Cardiac muscle cell (in vitro differentiated cells and primary cell): ENCODE measurements at regions not wholly inside any gene's neighbourhood (a gene's known extent, or its start where the extent isn't known, plus 50 kb on each side); places are given as distances from the start of the nearest gene placed in this dataset.

Experiments
- DNase-seq, 2 donors: peaks; one replicate each; pipeline versions ENCODE4 v3.0.0 to v3.0.0-alpha.2; 2010 to 2017; ENCODE audit warnings: low read depth in 1 of 2, low spot score in 1 of 2
- H3K27ac ChIP-seq: fragments of 200-600 bp; sonication (generic); 2 replicates; pipeline ENCODE4 v1.5.1; 2016
- H3K27me3 ChIP-seq: fragments of 200-600 bp; sonication (generic); 2 replicates; pipeline ENCODE4 v1.6.0; 2016; ENCODE audit warnings: control low read depth
- H3K36me3 ChIP-seq: fragments of 200-600 bp; sonication (generic); 2 replicates; pipeline ENCODE4 v1.5.1; 2016; ENCODE audit warnings: control low read depth
- H3K4me1 ChIP-seq: fragments of 200-600 bp; sonication (generic); 2 replicates; pipeline ENCODE4 v1.8.1; 2017; ENCODE audit warnings: low read depth, mild to moderate bottlenecking, mixed run types
- H3K4me3 ChIP-seq: fragments of 200-600 bp; sonication (generic); 2 replicates; pipeline ENCODE4 v1.5.1; 2016; ENCODE audit warnings: mild to moderate bottlenecking
- H3K9me3 ChIP-seq: fragments of 200-600 bp; sonication (generic); 2 replicates; pipeline ENCODE4 v1.5.1; 2017; ENCODE audit warnings: low read depth, mild to moderate bottlenecking, control low read depth
- CTCF ChIP-seq: IDR thresholded peaks from 2 replicates; pipeline ENCODE4 v1.5.1; 2012; ENCODE audit warnings: low read depth, mild to moderate bottlenecking, low read length

DNA sequence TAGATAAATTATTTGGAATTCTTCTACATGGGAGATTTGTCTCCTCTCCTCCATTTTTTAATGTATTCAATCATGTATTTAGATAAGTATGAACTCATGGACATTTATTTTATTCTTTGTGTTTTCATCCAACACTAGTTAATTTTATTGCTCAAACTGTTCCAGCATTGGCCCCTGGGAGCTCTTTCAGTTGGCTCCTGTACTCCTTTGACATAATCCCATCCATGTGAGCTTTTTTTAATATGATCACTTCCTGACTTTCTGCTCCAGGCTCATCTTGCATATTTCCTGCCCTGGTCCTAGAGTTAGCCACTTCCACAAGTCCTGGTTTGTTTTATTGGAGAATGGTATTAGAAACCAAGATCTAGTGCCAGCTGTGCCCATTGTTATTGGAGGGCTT, 419.0 kb upstream of the CDH11 start:
- Histone ChIP-seq H3K36me3 (no peaks in the 10 kb centered on the region), H3K4me3 (no peak overlapping the region), H3K27me3 (no peaks in the 10 kb centered on the region), H3K4me1 (peaks cover under 1% of the 10 kb centered on the region), H3K27ac (no peak overlapping the region), H3K9me3 (no peaks in the 10 kb centered on the region)
- TF ChIP-seq CTCF: no peak
- DNase-seq: no peak

DNA sequence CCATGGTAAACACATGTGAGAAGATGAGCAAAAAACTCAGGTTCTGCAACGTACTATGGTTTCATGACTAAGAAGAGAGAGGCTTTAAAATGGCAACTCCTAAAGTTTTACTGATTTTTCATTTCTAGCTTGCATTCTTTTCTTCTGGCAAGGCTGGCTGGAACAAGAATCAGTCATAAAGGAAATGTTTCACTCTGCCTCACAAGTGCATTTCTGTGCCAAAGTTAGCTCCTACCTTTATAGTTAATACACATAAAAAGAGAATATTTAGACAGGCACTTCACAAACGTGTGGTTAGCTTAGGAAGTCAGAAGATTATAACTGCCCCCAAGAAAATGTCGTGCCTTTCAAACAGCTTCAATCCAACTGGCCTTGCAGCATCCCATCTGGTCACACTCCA, 417.1 kb upstream of the CDH11 start:
- no peaks in the 10 kb centered on the region for H3K9me3 ChIP-seq
- no peaks in the 10 kb centered on the region for H3K36me3 ChIP-seq
- H3K27ac ChIP-seq: no peak overlapping the region
- no peaks in the 10 kb centered on the region for H3K4me1 ChIP-seq
- no peaks in the 10 kb centered on the region for H3K27me3 ChIP-seq
- no peak overlapping the region for H3K4me3 ChIP-seq
- peak in 1 of 2 donors; percentile 30 for DNase-seq
- no peak for TF ChIP-seq CTCF

DNA sequence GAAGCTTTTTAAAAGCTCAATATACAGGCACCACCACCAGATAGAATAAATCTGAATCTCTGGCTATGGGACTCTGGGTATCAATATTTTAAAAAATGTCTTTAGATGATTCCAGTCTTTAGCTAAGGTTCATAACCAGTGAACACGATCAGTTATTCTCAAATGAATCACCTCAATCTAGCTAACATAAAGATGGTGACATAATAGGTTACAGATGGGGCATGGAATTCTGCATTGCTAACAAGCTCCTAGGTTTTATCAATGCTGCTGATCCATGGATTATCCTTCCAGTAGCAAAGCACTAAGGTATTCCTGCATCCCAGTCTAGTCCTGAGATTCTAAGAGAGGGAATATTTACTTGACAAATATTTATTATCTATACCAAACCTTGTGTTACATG, 415.5 kb upstream of the CDH11 start:
- Histone ChIP-seq H3K36me3 (no peaks in the 10 kb centered on the region), H3K4me3 (no peak overlapping the region), H3K4me1 (no peaks in the 10 kb centered on the region), H3K9me3 (no peaks in the 10 kb centered on the region), H3K27me3 (no peaks in the 10 kb centered on the region), H3K27ac (no peak overlapping the region)
- DNase-seq: no peak
- no peak for TF ChIP-seq CTCF

DNA sequence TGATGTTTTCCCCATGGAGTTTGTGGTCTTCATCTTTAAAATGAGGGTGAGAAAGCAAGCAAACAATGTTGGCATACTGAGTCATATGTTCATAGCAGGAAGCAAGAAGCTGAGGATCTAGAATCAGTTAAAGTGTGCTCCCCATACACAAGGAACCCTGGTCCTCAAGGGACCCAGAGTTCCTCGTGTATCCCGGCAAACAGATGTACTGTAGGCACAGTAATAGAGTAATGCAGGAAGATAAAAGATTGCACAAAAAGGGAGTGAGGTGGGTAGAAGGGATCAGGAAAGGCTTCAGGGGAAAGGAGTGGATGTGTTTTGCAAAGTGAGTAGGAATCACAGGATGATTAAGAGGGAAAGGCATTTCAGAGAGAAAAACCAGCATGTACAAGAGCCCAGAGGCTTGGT, 412.3 kb upstream of the CDH11 start:
- Histone ChIP-seq H3K4me3 (no peak overlapping the region), H3K27me3 (no peaks in the 10 kb centered on the region), H3K9me3 (no peaks in the 10 kb centered on the region), H3K4me1 (no peaks in the 10 kb centered on the region), H3K36me3 (no peaks in the 10 kb centered on the region), H3K27ac (no peak overlapping the region)
- no peak for TF ChIP-seq CTCF
- peak in 1 of 2 donors; percentile 32 for DNase-seq

DNA sequence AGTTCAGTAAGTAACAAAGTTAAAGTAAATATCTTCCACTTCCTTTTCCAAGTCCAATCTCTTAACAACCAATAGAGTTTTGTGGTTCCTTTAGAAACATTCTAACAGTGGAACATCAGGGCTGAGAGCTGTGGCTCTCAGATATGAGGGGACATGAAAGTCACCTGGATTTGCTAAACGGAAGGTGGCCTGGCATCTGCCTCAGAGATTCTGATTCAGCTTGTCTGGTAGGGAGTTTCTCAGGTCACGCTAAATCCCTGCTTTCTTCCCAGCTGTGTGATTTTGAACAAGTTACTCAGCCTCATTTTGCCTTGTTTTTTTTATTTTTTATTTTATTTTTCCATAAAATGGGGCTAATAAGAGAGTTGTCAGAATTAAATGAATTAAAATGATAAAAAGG, 411.0 kb upstream of the CDH11 start:
- Histone ChIP-seq H3K9me3 (no peaks in the 10 kb centered on the region), H3K4me3 (no peak overlapping the region), H3K27ac (no peak overlapping the region), H3K27me3 (no peaks in the 10 kb centered on the region), H3K4me1 (no peaks in the 10 kb centered on the region), H3K36me3 (no peaks in the 10 kb centered on the region)
- TF ChIP-seq CTCF: no peak
- no peak for DNase-seq

- H3K36me3 ChIP-seq: no peaks in the 10 kb centered on the region
- H3K27ac ChIP-seq: no peak overlapping the region
- no peaks in the 10 kb centered on the region for H3K27me3 ChIP-seq
- TF ChIP-seq CTCF: no peak
- H3K4me3 ChIP-seq: no peak overlapping the region
- H3K9me3 ChIP-seq: no peaks in the 10 kb centered on the region
- DNase-seq: no peak
- H3K4me1 ChIP-seq: no peaks in the 10 kb centered on the region
Observed at GRCh38 chr16:65532258-65532657, 410.4 kb upstream of the CDH11 start.
